HFF-Myc (cell line): ENCODE measurements at regions not wholly inside any gene's neighbourhood (a gene's known extent, or its start where the extent isn't known, plus 50 kb on each side); places are given as distances from the start of the nearest gene placed in this dataset.

Source experiments
- DNase-seq: peaks from one replicate; pipeline ENCODE4 v3.0.0-alpha.2; 2011; ENCODE audit warnings: low read depth; ENCODE audit errors: extremely low read depth
- H3K4me3 ChIP-seq: replicated peaks from 2 replicates; pipeline ENCODE4 v1.5.1; 2011; ENCODE audit warnings: low read depth, mild to moderate bottlenecking, control low read depth, low read length
- CTCF ChIP-seq: IDR thresholded peaks from 2 replicates; pipeline ENCODE4 v1.5.1; 2012; ENCODE audit warnings: mild to moderate bottlenecking, low read depth, low read length, control low read depth; ENCODE audit errors: missing control alignments

GRCh38 chr15:27673766-27674445 is 425.2 kb downstream of the OCA2 start:
- no peak overlapping the region for H3K4me3 ChIP-seq
- DNase-seq = no peak
- TF ChIP-seq CTCF = no peak

GRCh38 chr15:27672537-27672936 is 426.6 kb downstream of the OCA2 start:
- no peak for TF ChIP-seq CTCF
- no peak for DNase-seq
- no peak overlapping the region for H3K4me3 ChIP-seq

GRCh38 chr15:27671819-27672437 is 427.2 kb downstream of the OCA2 start:
- no peak for TF ChIP-seq CTCF
- no peak overlapping the region for H3K4me3 ChIP-seq
- DNase-seq = no peak

- no peak for TF ChIP-seq CTCF
- no peak for DNase-seq
- H3K4me3 ChIP-seq = no peak overlapping the region
Measured at GRCh38 chr15:27670486-27671209, 428.5 kb downstream of the OCA2 start.

- DNase-seq = no peak
- no peak overlapping the region for H3K4me3 ChIP-seq
- TF ChIP-seq CTCF = no peak
Measured at GRCh38 chr15:27669641-27670040, 429.5 kb downstream of the OCA2 start.

- TF ChIP-seq CTCF = no peak
- no peak overlapping the region for H3K4me3 ChIP-seq
- no peak for DNase-seq
Measured at GRCh38 chr15:27668471-27669220, 430.5 kb downstream of the OCA2 start.
